Dermis microvascular lymphatic vessel endothelial cell (primary cell): ENCODE measurements at regions not wholly inside any gene's neighbourhood (a gene's known extent, or its start where the extent isn't known, plus 50 kb on each side); places are given as distances from the start of the nearest gene placed in this dataset.
"Not testable (repeated sequence)": the region's sequence is repeated elsewhere in the genome, so short reads cannot be mapped to it uniquely, and the experiment has no call there.

Experiments
- DNase-seq, 2 donors: peaks; one replicate each; pipeline versions ENCODE4 v3.0.0 to v3.0.0-alpha.2; 2010; ENCODE audit warnings: low read depth in 2 of 2

DNA sequence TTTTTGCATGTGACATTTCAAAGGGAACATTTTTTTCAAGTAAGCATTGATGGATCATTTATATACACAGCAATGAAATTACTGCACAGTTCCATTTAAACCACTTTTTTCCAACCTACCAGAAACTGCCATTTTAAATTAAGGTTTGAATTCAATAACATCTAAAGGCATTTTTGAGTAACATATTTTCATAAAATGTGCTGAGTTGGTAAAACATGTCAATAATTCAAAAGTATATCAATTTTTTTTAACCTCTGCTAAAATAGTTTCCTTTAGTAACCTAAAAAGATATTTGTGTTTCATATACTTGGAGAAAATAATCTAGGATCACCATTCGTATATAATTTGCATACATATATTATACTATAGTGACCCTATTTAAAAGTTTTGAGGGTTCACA, 355.1 kb upstream of the KCNMB2 start:
- no peak for DNase-seq

DNA sequence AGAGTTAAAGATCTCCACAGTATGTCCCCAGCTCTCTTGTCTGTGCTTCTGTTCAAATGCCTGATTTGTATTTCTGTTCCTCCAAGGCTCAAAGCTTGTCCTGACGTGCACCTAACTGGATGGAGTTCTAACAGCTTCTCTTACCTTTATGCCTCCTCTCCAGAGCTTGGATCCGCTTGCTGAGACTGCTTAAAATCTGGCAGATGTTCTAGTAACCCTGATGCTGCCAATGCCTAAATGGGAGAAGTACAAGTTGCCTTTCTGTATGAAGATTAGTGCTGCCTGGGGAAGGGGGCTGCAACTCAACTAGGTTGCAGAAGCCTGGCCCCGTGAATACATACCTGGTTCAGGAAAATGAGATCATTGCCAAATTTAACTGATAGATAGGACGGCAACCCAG, 354.5 kb upstream of the KCNMB2 start:
- no peak for DNase-seq

- DNase-seq: no peak
Observed at GRCh38 chr3:178182337-178182779, 353.9 kb upstream of the KCNMB2 start.

DNA sequence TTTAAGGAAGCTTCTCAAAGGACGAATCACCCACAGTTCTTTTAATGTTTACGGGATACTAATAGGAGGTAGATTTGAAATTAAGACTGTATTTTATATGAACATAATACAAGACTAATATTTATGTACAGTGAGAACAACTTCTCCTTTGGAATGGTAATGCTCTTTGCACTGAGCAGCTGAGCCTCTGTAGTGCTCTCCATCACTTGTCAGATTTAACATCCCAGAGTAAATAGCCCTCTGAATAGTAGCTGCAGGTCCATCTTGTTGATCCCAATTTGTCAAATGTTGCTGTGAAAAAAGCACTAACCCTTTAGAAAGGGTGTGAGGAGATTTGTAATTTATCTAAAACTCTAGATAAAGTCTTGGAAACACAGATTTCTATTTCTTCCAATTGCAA, 351.4 kb upstream of the KCNMB2 start:
- no peak for DNase-seq

- no peak for DNase-seq
Observed at GRCh38 chr3:178186666-178187065, 349.6 kb upstream of the KCNMB2 start.

GRCh38 chr3:178189854-178190253, 346.4 kb upstream of the KCNMB2 start:
- no peak for DNase-seq

DNA sequence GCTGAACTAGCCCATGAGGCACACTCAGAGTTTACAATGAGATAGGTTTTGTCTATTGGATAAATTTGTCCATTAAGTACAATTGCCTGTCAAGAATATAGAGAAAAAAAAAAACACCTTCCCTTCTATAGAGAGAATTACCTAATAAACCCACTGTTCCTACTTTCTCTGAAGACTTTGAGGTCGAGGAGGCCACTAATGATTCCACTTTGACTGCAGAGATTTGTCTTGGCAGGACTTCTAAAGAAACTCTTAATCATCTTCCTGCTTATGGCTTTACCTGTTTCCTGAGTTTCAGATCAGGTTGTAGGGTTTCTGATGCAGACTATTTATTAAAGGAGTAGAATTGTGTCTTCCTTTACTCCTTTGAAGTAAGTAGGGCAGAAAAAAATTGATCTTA, 342.4 kb upstream of the KCNMB2 start:
- peak in 1 of 2 donors; percentile 83 for DNase-seq

GRCh38 chr3:178194539-178194938, 341.7 kb upstream of the KCNMB2 start:
- DNase-seq: no peak

DNA sequence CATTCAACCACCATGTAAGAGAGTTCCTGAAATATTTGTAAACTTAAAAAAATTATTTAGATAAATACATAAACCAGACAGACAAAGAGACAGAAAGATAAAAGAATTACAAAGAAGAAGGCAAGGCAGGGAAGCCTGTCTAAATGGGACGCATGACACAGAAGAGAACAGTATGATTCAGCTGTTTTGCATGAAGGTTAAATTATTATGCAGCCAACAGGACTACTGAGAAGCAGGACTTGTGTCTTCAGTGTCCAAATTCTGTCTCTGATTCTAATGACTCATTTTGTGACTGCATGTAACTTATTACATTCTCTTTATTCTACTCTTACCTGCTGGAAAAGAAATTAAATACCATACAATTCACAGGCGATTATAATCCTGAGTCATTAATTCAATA, 340.4 kb upstream of the KCNMB2 start:
- DNase-seq: peak in 1 of 2 donors; percentile 6

DNA sequence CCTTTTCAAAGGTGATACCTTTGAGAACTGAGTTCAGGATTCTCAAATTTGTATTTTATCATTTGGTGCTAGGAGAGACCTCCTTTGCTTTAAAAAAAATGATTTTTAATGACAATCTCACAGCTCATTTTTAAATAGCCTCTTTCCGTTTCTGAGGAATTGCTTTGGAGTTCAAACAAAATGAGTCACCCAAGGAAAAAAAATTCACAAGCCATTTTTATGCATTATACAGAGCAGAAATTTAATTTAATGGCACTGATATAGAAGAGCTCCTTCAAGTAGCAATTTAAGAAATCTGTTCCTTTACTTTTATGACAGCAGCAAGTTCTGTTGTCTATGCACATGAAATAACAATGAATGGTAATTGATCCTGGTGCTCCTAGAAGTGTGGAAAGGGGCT, 337.9 kb upstream of the KCNMB2 start:
- no peak for DNase-seq

GRCh38 chr3:178200316-178200715, 335.9 kb upstream of the KCNMB2 start:
- no peak for DNase-seq

GRCh38 chr3:178201714-178202113, 334.5 kb upstream of the KCNMB2 start:
- no peak for DNase-seq

- peak; percentile 78 to 83 for DNase-seq
Observed at GRCh38 chr3:178202194-178202593, 334.0 kb upstream of the KCNMB2 start.

GRCh38 chr3:178203165-178203564, 333.1 kb upstream of the KCNMB2 start:
- DNase-seq: no peak

GRCh38 chr3:178203650-178204049, 332.6 kb upstream of the KCNMB2 start:
- no peak for DNase-seq

DNA sequence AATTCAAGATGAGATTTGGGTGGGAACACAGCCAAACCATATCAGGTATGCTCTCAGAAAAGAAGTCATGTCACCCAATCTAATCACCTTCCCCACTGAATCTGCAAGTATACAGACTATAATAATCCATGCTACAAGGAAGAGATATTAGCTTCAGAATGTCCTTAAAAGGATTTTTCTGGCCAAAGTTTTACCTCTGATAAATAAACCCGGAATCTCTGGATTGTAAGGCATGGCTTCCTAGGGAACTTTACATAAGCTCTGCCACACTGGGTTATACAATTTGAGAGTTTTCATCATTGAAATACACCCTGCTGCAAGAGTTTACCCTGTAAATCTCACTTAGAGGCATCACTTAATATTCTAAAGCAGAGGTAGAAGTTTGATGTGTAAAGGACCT, 330.5 kb upstream of the KCNMB2 start:
- no peak for DNase-seq

DNA sequence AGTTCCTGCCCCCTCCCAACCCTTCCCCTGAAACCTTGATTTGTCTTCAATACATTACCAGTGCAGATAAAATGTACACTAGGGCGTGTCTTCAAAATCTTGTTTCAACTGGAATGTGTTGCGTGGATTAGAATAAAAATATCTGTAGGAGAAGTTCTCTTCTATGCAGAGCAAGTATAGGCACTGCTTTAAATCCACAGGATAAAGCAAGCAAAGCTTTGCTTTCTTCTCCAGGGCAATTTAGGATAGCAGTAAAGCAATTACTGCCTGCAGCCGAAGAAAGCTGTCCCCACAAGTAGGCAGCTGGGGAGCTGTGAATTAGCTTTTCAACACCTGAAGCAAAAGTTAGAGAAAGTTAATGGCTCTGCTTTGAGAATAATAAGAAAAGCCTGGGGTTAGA, 329.7 kb upstream of the KCNMB2 start:
- no peak for DNase-seq

GRCh38 chr3:178207161-178207560, 329.1 kb upstream of the KCNMB2 start:
- not testable (repeated sequence) for DNase-seq

DNA sequence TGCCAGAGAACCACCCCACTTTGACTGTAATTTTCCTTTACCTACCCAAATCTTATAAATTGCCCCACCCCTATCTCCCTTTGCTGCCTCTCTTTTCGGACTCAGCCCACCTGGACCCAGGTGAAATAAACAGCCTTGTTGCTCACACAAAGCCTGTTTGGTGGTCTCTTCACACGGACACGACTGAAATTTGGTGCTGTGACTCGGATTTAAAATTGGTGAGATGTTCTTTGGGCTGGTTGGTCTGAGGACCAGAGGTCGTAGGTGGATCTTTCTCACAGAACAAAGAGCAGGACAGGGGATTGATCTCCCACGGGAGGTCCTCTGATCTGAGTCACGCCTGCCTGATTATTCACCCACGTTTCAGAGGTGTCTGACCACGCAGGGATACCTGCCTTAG, 328.6 kb upstream of the KCNMB2 start:
- DNase-seq: not testable (repeated sequence)

DNA sequence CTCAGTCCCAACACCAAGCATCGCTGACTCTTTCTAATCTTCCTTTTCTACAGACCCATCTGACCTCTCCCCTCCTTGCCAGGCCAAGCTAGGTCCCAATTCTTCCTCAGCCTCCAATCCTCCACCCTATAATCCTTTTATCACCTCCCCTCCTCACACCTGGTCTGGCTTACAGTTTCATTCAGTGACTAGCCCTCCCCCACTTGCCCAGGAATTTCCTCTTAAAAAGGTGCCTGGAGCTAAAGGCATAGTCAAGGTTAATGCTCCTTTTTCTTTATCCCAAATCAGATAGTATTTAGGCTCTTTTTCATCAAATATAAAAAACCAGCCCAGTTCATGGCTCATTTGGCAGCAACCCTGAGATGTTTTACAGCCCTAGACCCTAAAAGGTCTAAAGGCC, 327.1 kb upstream of the KCNMB2 start:
- DNase-seq: not testable (repeated sequence)

- DNase-seq: not testable (repeated sequence)
Observed at GRCh38 chr3:178209618-178210017, 326.6 kb upstream of the KCNMB2 start.

DNA sequence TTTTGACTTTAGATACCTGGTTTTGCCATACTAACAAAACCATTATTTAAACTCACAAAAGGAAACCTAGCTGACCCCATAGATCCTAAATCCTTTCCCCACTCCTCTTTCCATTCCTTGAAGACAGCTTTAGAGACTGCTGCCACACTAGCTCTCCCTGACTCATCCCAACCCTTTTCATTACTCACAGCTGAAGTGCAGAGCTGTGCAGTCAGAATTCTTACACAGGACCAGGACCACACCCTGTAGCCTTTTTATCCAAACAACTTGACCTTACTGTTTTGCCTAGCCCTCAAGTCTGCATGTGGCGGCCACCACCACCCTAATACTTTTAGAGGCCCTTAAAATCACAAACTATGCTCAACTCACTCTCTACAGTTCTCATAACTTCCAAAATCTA, 325.1 kb upstream of the KCNMB2 start:
- not testable (repeated sequence) for DNase-seq

DNA sequence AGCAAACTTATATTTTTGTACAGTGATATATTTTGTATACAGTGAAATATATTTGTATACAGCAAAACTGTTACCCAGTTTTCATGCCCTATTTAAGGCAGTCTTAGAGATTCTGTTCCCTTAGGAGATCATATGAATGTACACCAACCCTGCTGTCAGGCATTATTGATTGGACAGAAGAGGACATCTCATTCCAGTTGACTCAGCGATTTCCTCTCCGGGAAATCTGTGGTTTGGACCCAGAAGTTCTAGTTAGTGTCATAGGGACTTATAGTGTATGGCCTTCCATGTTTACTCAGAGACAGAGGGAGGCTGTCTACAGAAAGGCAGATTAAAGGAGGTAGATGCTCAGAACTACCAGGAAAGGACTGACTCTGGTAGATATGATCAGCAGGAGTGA, 318.8 kb upstream of the KCNMB2 start:
- DNase-seq: no peak

DNA sequence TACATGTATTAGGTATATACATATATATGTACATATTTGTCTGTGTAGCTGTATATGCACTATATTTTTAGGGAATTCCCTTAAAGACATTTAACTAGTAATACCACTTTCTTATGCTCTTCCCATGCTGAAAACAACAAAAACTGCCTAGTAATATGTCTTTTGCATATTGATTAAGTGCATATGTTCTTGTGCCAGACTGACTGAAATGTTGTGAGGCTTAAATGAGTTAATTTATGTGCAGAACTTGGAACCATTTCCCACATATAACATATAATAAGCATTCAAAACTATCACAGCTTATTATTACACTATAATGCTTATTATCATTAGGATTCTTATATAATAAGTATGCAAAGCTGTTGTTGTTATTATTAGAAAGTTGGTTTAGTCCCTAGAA, 318.0 kb upstream of the KCNMB2 start:
- no peak for DNase-seq
